ENCODE measurements at regions not wholly inside any gene's neighbourhood (a gene's known extent, or its start where the extent isn't known, plus 50 kb on each side); places are given as distances from the start of the nearest gene placed in this dataset.
"Not testable (repeated sequence)": the region's sequence is repeated elsewhere in the genome, so short reads cannot be mapped to it uniquely, and the experiment has no call there.

- ATAC-seq (no peak), DNase-seq (no peak)
- peaks cover 0 to 8% (median 0%) of the 10 kb centered on the region in 3 donors for H3K9me3 ChIP-seq
- no peaks in the 10 kb centered on the region for H3K36me3 ChIP-seq (replicated peaks in 1 of 2; ENCODE audit: insufficient read depth in 1 of 2, low read depth in 2 of 2)
- H3K4me1 ChIP-seq = no peaks in the 10 kb centered on the region
- intact Hi-C loops (cut with DNase I) = no loop called here
- no peak overlapping the region for H3K4me3 ChIP-seq
- no peak overlapping the region for H3K27ac ChIP-seq
- WGBS, 2 donors = 32 to 36% methylated on average over 3 of the region's 3 CpGs
- H3K27me3 ChIP-seq = no peaks in the 10 kb centered on the region
- TF ChIP-seq CTCF (IDR thresholded peaks at IDR 0.05) (no peak), POLR2A (IDR thresholded peaks at IDR 0.05) (no peak)
Observed at GRCh38 chr10:20552382-20552781, 344.7 kb downstream of the NEBL start.

DNA sequence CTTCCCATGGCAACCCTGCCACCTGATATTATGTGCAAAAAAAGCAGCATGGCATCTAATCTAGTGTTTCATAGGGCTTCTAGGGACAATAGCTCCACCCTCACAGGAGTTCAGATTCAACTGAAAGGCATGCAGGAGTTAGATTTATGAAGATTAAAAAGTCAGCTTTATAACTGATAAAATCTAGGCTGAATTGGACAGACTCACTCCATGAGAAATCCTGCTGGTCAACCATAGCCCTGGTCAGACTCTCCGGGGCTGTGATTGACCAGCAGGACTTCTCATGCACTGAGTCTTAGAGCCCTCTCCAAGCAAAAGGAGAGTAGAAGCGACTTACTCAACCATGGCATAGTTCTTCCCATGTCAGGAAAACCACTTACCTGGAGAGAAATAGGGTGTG is 345.4 kb downstream of the NEBL start:
- H3K9me3 ChIP-seq = peaks cover 0 to 8% (median 0%) of the 10 kb centered on the region in 3 donors
- TF ChIP-seq POLR2A (IDR thresholded peaks at IDR 0.05) (no peak), CTCF (IDR thresholded peaks at IDR 0.05) (no peak)
- ATAC-seq (no peak), DNase-seq (no peak)
- no peak overlapping the region for H3K4me3 ChIP-seq
- no peaks in the 10 kb centered on the region for H3K36me3 ChIP-seq (replicated peaks in 1 of 2; ENCODE audit: insufficient read depth in 1 of 2, low read depth in 2 of 2)
- no peaks in the 10 kb centered on the region for H3K4me1 ChIP-seq
- WGBS, 2 donors = 54 to 83% methylated on average over 2 of the region's 2 CpGs
- no peaks in the 10 kb centered on the region for H3K27me3 ChIP-seq
- intact Hi-C loops (cut with DNase I) = no loop called here
- no peak overlapping the region for H3K27ac ChIP-seq

- WGBS, 2 donors = 52 to 53% methylated on average over 7 of the region's 7 CpGs
- H3K36me3 ChIP-seq (replicated peaks in 1 of 2; ENCODE audit: insufficient read depth in 1 of 2, low read depth in 2 of 2) = no peaks in the 10 kb centered on the region
- no peaks in the 10 kb centered on the region for H3K27me3 ChIP-seq
- no peaks in the 10 kb centered on the region for H3K4me1 ChIP-seq
- TF ChIP-seq POLR2A (IDR thresholded peaks at IDR 0.05) (no peak), CTCF (IDR thresholded peaks at IDR 0.05) (no peak)
- intact Hi-C loops (cut with DNase I) = no loop called here
- H3K27ac ChIP-seq = no peak overlapping the region
- H3K4me3 ChIP-seq = no peak overlapping the region
- no peak for DNase-seq
- H3K9me3 ChIP-seq = no peaks in the 10 kb centered on the region
- ATAC-seq = no peak
Observed at GRCh38 chr10:20535897-20536881, 360.9 kb downstream of the NEBL start.

GRCh38 chr10:20531241-20531883 is 365.7 kb downstream of the NEBL start:
- ATAC-seq; H3K36me3 ChIP-seq (replicated peaks in 1 of 2; ENCODE audit: insufficient read depth in 1 of 2, low read depth in 2 of 2); H3K4me1 ChIP-seq; H3K9me3 ChIP-seq; H3K4me3 ChIP-seq; H3K27ac ChIP-seq; DNase-seq; intact Hi-C loops (cut with DNase I); H3K27me3 ChIP-seq: not testable (repeated sequence)
- 72 to 85% methylated on average over 14 to 19 of the region's 20 CpGs for WGBS, 2 donors

DNA sequence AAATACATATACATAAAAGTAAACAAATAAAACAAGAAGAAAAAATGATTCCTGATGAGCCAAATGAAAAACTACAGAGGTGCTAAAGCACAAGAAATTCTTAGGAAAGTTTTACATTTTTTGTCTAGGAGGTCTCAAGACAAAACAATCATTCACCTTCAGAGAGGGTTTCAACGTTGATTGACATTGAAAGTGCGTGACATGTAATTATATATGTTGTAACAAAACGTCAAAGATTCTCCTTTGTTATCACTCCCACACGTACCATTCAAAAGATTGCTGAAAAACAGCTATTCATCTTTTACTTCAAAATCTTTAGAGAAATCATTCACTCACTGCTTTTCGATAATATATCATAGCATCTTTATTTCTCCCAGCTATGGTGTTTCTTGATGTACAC is 375.9 kb downstream of the NEBL start:
- no peaks in the 10 kb centered on the region for H3K4me1 ChIP-seq
- no peaks in the 10 kb centered on the region for H3K27me3 ChIP-seq
- no peak overlapping the region for H3K4me3 ChIP-seq
- no peaks in the 10 kb centered on the region for H3K36me3 ChIP-seq (replicated peaks in 1 of 2; ENCODE audit: insufficient read depth in 1 of 2, low read depth in 2 of 2)
- intact Hi-C loops (cut with DNase I) = no loop called here
- WGBS, 2 donors = 63 to 77% methylated on average over 5 of the region's 5 CpGs
- no peak for ATAC-seq
- no peaks in the 10 kb centered on the region for H3K9me3 ChIP-seq
- no peak overlapping the region for H3K27ac ChIP-seq
- TF ChIP-seq POLR2A (IDR thresholded peaks at IDR 0.05) = no peak
- no peak for TF ChIP-seq CTCF (IDR thresholded peaks at IDR 0.05)
- no peak for DNase-seq

Measured in body of pancreas (tissue), 4 donors.